Vagina (tissue), 2 donors: ENCODE measurements at regions not wholly inside any gene's neighbourhood (a gene's known extent, or its start where the extent isn't known, plus 50 kb on each side); places are given as distances from the start of the nearest gene placed in this dataset.

ENCODE experiments used
- DNase-seq, 2 donors: peaks; one replicate each; pipeline ENCODE4 v3.0.0-alpha.2; 2017; ENCODE audit errors: extremely low spot score in 2 of 2
- H3K27ac ChIP-seq: fragments of 200-600 bp; sonication (generic); one replicate; pipeline ENCODE4 v1.5.1; 2019
- H3K27me3 ChIP-seq: fragments of 200-600 bp; sonication (generic); one replicate; pipeline ENCODE4 v1.5.1; 2019
- H3K36me3 ChIP-seq, 2 donors: fragments of 200-600 bp; sonication (generic); one replicate each; pipeline ENCODE4 v1.5.1; 2017 to 2019
- H3K4me1 ChIP-seq: fragments of 200-600 bp; sonication (generic); one replicate; pipeline ENCODE4 v1.5.1; 2019
- H3K4me3 ChIP-seq, 2 donors: fragments of 200-600 bp; sonication (generic); 1 replicate in 1 of 2; 2 replicates in 1 of 2; pipeline ENCODE4 v1.5.1; 2016 to 2019
- H3K9me3 ChIP-seq: fragments of 200-600 bp; sonication (generic); one replicate; pipeline ENCODE4 v1.5.1; 2019
- POLR2A ChIP-seq, 2 donors: fragments of 450-650 bp; IDR thresholded peaks; one replicate each; pipeline ENCODE4 v1.6.1; 2017; ENCODE audit warnings: antibody characterized with exemption in 2 of 2, mild to moderate bottlenecking in 2 of 2, moderate library complexity in 2 of 2
- POLR2AphosphoS5 ChIP-seq, 2 donors: sonication (generic); formaldehyde crosslinking; IDR thresholded peaks; one replicate each; pipeline ENCODE4 v1.9.0; 2017; ENCODE audit warnings: antibody characterized with exemption in 2 of 2, mild to moderate bottlenecking in 2 of 2, low read depth in 1 of 2; ENCODE audit not compliant: insufficient read depth in 1 of 2
- intact Hi-C: fragments of 100-400 bp; cut with DNase I; formaldehyde crosslinking; loops from one replicate; pipeline ENCODE4 v1.15.1; 2023
- TF ChIP-seq, protein P1 (sequence below), 3 experiments: fragments of 450-650 bp in 2 of 3; fragments of 200-600 bp in 1 of 3; sonication (generic) in 1 of 3; IDR thresholded peaks; one replicate each; pipeline ENCODE4 v1.5.1; 2017 to 2019; ENCODE audit warnings: antibody characterized with exemption in 3 of 3, mild to moderate bottlenecking in 2 of 3, moderate library complexity in 2 of 3

DNA sequence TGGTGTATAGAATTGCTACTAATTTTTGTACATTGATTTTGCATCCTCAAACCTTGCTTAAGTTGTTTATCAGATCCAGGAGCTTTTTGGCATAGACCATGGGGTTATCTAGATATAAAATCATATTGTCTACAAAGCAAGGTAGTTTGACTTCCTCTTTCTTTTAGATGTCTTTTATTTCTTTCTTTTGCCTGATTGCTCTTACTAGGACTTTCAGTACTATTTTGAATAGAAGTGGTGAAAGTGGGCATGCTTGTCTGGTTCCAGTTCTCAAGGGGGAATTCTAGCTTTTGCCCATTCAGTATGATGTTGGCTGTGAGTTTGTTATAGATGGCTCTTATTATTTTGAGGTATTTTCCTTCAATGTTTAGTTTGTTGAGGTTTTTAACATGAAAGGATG, 187.9 kb upstream of the LCORL start:
- DNase-seq = no peak
- intact Hi-C loops = no loop called here
- Histone ChIP-seq H3K4me3 (no peak overlapping the region), H3K27ac (no peak overlapping the region), H3K9me3 (no peaks in the 10 kb centered on the region), H3K27me3 (no peaks in the 10 kb centered on the region), H3K36me3 (no peaks in the 10 kb centered on the region), H3K4me1 (no peaks in the 10 kb centered on the region)
- TF ChIP-seq POLR2A (IDR thresholded peaks at IDR 0.05) = no peak
- TF ChIP-seq, protein P1, sequence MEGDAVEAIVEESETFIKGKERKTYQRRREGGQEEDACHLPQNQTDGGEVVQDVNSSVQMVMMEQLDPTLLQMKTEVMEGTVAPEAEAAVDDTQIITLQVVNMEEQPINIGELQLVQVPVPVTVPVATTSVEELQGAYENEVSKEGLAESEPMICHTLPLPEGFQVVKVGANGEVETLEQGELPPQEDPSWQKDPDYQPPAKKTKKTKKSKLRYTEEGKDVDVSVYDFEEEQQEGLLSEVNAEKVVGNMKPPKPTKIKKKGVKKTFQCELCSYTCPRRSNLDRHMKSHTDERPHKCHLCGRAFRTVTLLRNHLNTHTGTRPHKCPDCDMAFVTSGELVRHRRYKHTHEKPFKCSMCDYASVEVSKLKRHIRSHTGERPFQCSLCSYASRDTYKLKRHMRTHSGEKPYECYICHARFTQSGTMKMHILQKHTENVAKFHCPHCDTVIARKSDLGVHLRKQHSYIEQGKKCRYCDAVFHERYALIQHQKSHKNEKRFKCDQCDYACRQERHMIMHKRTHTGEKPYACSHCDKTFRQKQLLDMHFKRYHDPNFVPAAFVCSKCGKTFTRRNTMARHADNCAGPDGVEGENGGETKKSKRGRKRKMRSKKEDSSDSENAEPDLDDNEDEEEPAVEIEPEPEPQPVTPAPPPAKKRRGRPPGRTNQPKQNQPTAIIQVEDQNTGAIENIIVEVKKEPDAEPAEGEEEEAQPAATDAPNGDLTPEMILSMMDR (IDR thresholded peaks at IDR 0.05) = no peak
- TF ChIP-seq POLR2AphosphoS5 (IDR thresholded peaks at IDR 0.05; ENCODE audit: insufficient read depth in 1 of 2, low read depth in 1 of 2) = no peak

DNA sequence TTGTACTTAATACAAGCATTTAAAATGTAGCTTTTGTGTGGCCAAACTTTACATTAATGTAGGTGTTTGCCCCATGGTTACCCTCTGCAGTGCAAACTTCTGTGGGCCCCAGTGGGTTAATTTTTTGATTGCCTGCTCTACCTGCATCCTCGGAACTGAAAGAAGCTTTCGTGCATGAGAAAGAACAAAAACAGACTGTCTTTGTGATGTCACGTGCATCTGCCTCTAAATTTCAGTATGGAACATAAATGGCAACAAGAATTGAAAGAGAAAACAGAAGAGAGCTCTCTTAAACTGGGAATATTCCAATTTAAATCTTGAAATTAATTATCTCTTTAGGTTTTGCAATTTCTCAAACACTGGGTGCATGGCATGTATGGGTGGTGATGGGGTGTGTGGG, 182.4 kb upstream of the LCORL start:
- TF ChIP-seq POLR2AphosphoS5 (IDR thresholded peaks at IDR 0.05; ENCODE audit: insufficient read depth in 1 of 2, low read depth in 1 of 2) (no peak), POLR2A (IDR thresholded peaks at IDR 0.05) (no peak)
- TF ChIP-seq, protein P1 (IDR thresholded peaks at IDR 0.05) = no peak
- no peak overlapping the region for H3K27ac ChIP-seq
- no peaks in the 10 kb centered on the region for H3K9me3 ChIP-seq
- H3K4me3 ChIP-seq = no peak overlapping the region
- intact Hi-C loops = no loop called here
- H3K4me1 ChIP-seq = no peaks in the 10 kb centered on the region
- H3K36me3 ChIP-seq = no peaks in the 10 kb centered on the region
- DNase-seq = no peak
- no peaks in the 10 kb centered on the region for H3K27me3 ChIP-seq

DNA sequence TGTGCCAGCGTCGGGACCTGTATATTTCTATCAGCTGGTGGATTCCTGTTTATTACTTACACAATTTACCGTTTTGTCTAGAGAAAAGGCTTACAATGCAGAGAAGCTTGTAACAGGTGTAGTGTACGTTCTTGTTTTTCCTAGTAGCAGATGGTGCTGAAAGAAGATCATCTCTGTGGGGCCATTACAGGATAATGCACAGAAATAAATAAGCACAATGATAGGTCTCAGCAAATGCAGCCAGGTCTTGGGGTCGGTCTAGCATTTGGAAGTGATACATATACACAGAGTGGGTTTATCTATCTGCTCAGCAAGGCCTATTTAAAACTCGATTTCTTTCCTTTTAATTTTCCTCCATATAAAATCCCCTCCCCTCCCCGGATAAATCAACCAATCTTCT, 180.9 kb upstream of the LCORL start:
- intact Hi-C loops = no loop called here

DNA sequence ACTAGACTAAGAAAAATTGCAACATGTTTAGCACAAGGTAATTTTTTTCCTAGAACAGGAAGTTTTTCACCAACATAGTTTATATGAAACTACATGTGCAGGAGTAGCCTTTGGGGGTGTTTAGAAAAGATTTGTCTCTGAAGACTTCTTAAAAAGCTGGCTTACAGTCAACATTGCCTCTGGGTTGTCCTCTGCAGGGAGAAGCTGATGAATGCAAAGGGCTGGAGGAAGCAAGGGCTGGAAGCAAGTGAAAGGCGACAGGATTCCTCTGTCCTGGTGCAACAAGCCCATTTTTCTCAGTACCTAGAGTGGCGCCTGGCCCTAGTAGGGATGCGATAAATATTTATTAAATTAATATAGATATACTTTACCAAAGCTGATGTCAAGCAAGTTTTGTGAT, 180.3 kb upstream of the LCORL start:
- Histone ChIP-seq H3K27ac (no peak overlapping the region), H3K4me1 (no peaks in the 10 kb centered on the region), H3K4me3 (no peak overlapping the region), H3K36me3 (no peaks in the 10 kb centered on the region), H3K9me3 (no peaks in the 10 kb centered on the region), H3K27me3 (no peaks in the 10 kb centered on the region)
- TF ChIP-seq, protein P1 (IDR thresholded peaks at IDR 0.05) = no peak
- TF ChIP-seq POLR2A (IDR thresholded peaks at IDR 0.05) (no peak), POLR2AphosphoS5 (IDR thresholded peaks at IDR 0.05; ENCODE audit: insufficient read depth in 1 of 2, low read depth in 1 of 2) (no peak)
- intact Hi-C loops = no loop called here
- no peak for DNase-seq

More for the DNA sequence above, 180.9 kb upstream of the LCORL start:
- DNase-seq = no peak
- Histone ChIP-seq H3K27me3 (no peaks in the 10 kb centered on the region), H3K9me3 (no peaks in the 10 kb centered on the region), H3K4me3 (no peak overlapping the region), H3K36me3 (no peaks in the 10 kb centered on the region), H3K4me1 (no peaks in the 10 kb centered on the region), H3K27ac (no peak overlapping the region)
- TF ChIP-seq POLR2A (IDR thresholded peaks at IDR 0.05) (no peak), POLR2AphosphoS5 (IDR thresholded peaks at IDR 0.05; ENCODE audit: insufficient read depth in 1 of 2, low read depth in 1 of 2) (no peak)
- TF ChIP-seq, protein P1 (IDR thresholded peaks at IDR 0.05) = no peak

DNA sequence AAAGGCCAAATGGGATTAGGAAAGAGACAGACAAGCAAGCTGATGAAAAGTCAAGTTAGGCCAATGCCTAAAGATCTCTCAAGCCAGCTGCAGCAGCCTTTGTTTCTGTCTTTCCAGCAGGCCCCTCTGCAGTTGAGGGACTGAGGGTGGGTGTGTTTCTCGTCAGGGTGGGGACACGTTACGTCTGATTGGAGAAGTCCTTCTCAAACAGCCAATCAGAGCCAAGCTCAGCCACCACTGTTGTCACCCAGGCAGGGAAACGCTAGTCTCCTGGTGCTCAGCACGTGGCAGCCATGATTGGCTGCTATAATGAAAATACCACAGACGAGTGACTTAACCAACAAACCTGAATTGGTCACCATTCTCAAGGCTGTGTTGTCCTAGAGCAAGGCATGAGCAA, 177.1 kb upstream of the LCORL start:
- no peaks in the 10 kb centered on the region for H3K27me3 ChIP-seq
- no peak overlapping the region for H3K4me3 ChIP-seq
- H3K27ac ChIP-seq = no peak overlapping the region
- intact Hi-C loops = no loop called here
- TF ChIP-seq, protein P1 (IDR thresholded peaks at IDR 0.05) = no peak
- TF ChIP-seq POLR2AphosphoS5 (IDR thresholded peaks at IDR 0.05; ENCODE audit: insufficient read depth in 1 of 2, low read depth in 1 of 2) = no peak
- H3K9me3 ChIP-seq = no peaks in the 10 kb centered on the region
- no peak for DNase-seq
- no peaks in the 10 kb centered on the region for H3K36me3 ChIP-seq
- no peaks in the 10 kb centered on the region for H3K4me1 ChIP-seq
